ENCODE measurements at regions not wholly inside any gene's neighbourhood (a gene's known extent, or its start where the extent isn't known, plus 50 kb on each side); places are given as distances from the start of the nearest gene placed in this dataset.

DNA sequence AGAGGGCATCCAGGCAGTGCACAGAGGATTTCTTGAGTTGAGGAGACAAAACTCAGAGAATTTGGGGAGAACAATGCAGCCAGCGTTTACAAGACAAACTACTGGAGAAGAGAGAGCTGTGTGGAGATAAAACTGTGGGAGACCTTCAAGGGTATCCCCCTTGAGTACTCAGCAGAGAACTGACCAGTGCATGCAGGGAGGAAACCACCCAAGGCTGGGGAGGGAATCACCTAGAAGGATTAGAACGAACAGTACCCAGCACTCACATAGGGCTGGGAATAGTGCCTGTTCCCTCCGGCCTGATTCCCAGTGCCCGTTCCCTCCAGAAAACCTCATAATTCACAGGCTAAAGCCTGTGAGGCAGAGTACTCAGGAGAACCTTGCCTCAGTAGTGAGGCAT is 61.9 kb upstream of the YPEL5 start:
- no peak for TF ChIP-seq POLR2A (IDR thresholded peaks at IDR 0.05)
- TF ChIP-seq, protein P1, sequence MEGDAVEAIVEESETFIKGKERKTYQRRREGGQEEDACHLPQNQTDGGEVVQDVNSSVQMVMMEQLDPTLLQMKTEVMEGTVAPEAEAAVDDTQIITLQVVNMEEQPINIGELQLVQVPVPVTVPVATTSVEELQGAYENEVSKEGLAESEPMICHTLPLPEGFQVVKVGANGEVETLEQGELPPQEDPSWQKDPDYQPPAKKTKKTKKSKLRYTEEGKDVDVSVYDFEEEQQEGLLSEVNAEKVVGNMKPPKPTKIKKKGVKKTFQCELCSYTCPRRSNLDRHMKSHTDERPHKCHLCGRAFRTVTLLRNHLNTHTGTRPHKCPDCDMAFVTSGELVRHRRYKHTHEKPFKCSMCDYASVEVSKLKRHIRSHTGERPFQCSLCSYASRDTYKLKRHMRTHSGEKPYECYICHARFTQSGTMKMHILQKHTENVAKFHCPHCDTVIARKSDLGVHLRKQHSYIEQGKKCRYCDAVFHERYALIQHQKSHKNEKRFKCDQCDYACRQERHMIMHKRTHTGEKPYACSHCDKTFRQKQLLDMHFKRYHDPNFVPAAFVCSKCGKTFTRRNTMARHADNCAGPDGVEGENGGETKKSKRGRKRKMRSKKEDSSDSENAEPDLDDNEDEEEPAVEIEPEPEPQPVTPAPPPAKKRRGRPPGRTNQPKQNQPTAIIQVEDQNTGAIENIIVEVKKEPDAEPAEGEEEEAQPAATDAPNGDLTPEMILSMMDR (IDR thresholded peaks at IDR 0.05) = no peak
- TF ChIP-seq POLR2AphosphoS5 (IDR thresholded peaks at IDR 0.05) = no peak
